ENCODE measurements at regions not wholly inside any gene's neighbourhood (a gene's known extent, or its start where the extent isn't known, plus 50 kb on each side); places are given as distances from the start of the nearest gene placed in this dataset.

DNA sequence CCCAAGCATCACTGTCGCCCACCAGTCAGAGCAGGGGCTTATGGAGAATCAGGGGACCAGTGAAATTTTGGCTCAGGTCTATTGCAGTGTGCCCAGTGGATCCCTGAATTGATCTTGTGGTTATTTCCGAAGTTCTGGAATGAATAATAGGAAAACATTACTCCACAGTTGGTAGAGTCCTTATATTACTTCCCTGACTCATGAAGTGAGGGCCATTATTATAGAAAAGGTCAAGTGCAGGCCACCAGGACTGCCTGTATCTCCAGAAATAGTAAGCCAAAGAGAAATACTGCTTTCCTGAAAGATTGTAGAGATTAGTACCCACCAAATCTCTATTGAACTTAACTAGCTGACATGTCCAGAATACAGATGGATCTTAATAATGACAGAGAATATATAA is 335.0 kb downstream of the NPR3 start:
- TF ChIP-seq, protein P1, sequence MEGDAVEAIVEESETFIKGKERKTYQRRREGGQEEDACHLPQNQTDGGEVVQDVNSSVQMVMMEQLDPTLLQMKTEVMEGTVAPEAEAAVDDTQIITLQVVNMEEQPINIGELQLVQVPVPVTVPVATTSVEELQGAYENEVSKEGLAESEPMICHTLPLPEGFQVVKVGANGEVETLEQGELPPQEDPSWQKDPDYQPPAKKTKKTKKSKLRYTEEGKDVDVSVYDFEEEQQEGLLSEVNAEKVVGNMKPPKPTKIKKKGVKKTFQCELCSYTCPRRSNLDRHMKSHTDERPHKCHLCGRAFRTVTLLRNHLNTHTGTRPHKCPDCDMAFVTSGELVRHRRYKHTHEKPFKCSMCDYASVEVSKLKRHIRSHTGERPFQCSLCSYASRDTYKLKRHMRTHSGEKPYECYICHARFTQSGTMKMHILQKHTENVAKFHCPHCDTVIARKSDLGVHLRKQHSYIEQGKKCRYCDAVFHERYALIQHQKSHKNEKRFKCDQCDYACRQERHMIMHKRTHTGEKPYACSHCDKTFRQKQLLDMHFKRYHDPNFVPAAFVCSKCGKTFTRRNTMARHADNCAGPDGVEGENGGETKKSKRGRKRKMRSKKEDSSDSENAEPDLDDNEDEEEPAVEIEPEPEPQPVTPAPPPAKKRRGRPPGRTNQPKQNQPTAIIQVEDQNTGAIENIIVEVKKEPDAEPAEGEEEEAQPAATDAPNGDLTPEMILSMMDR (IDR thresholded peaks at IDR 0.05; ENCODE audit: low read length) = no peak
- TF ChIP-seq EZH2phosphoT487 (IDR thresholded peaks at IDR 0.05; ENCODE audit: low read length) = no peak
